SK-N-SH treated with all-trans-retinoic acid at 6 μM for 48 hours (cell line): ENCODE measurements at regions not wholly inside any gene's neighbourhood (a gene's known extent, or its start where the extent isn't known, plus 50 kb on each side); places are given as distances from the start of the nearest gene placed in this dataset.
A peak's percentile ranks its signal among the peaks of the same experiment; 100 is the strongest.

ENCODE experiments used
- ISL1 ChIP-seq: fragments of 250-450 bp; sonication (Bioruptor Pico); IDR thresholded peaks from 2 replicates; pipeline ENCODE4 v2.1.2; 2022; ENCODE audit warnings: mild to moderate bottlenecking, moderate library complexity
- ZNF8 ChIP-seq: fragments of 450-650 bp; formaldehyde crosslinking; IDR thresholded peaks from 2 replicates; pipeline ENCODE4 v1.5.0; 2020; ENCODE audit warnings: mild to moderate bottlenecking, moderate library complexity

GRCh38 chr3:64815195-64815631, 127.4 kb upstream of the ADAMTS9 start:
- TF ChIP-seq ISL1 (peak; percentile 84), ZNF8 (CRISPR knock-in tag) (no peak)
